SU-DHL-6 (cell line): ENCODE measurements at regions not wholly inside any gene's neighbourhood (a gene's known extent, or its start where the extent isn't known, plus 50 kb on each side); places are given as distances from the start of the nearest gene placed in this dataset.

Experiments used
- CTCF ChIP-seq: fragments of 200-600 bp; sonication (generic); IDR thresholded peaks from one replicate; pipeline ENCODE4 v1.5.1; 2017; ENCODE audit warnings: antibody characterized with exemption, mild to moderate bottlenecking, low read length, moderate library complexity; ENCODE audit not compliant: insufficient read depth, poor library complexity, severe bottlenecking
- EZH2phosphoT487 ChIP-seq: fragments of 200-600 bp; sonication (generic), shearing (Covaris generic); conservative IDR thresholded peaks from 2 replicates; pipeline ENCODE4 v1.6.1; 2018; ENCODE audit warnings: mild to moderate bottlenecking, antibody characterized with exemption, low read length, moderate library complexity, mixed read lengths

GRCh38 chr3:80806673-80807072 is 954.8 kb downstream of the GBE1 start:
- no peak for TF ChIP-seq CTCF
- no peak for TF ChIP-seq EZH2phosphoT487
